Mesodermal cell (in vitro differentiated cells): ENCODE measurements at regions not wholly inside any gene's neighbourhood (a gene's known extent, or its start where the extent isn't known, plus 50 kb on each side); places are given as distances from the start of the nearest gene placed in this dataset.

Experiments
- H3K27ac ChIP-seq: 2 replicates; pipeline ENCODE4 v1.7.0; 2013; ENCODE audit warnings: mild to moderate bottlenecking, low read depth, low read length, moderate library complexity; ENCODE audit not compliant: severe bottlenecking
- H3K36me3 ChIP-seq: 2 replicates; pipeline ENCODE4 v1.7.1; 2013; ENCODE audit warnings: mild to moderate bottlenecking, low read length, moderate library complexity; ENCODE audit not compliant: control insufficient read depth, insufficient read depth
- H3K4me1 ChIP-seq: one replicate; pipeline ENCODE4 v1.7.1; 2013; ENCODE audit warnings: mild to moderate bottlenecking, low read length; ENCODE audit not compliant: insufficient read depth, control insufficient read depth, poor library complexity, severe bottlenecking
- H3K4me3 ChIP-seq: 2 replicates; pipeline ENCODE4 v1.7.0; 2013; ENCODE audit warnings: low read length, control low read depth, mild to moderate bottlenecking; ENCODE audit not compliant: insufficient read depth, poor library complexity, severe bottlenecking; ENCODE audit errors: extremely low read depth
- H3K9me3 ChIP-seq: 2 replicates; pipeline ENCODE4 v1.7.1; 2013; ENCODE audit warnings: mild to moderate bottlenecking, low read length, moderate library complexity; ENCODE audit not compliant: control insufficient read depth
- WGBS, 2 experiments: methylation state at CpG; one replicate each; pipeline ENCODE4 v1.1.5; 2013; ENCODE audit warnings: missing lambda C conversion rate in 2 of 2; ENCODE audit not compliant: insufficient coverage in 2 of 2; 5-methylcytosine and 5-hydroxymethylcytosine counted together

DNA sequence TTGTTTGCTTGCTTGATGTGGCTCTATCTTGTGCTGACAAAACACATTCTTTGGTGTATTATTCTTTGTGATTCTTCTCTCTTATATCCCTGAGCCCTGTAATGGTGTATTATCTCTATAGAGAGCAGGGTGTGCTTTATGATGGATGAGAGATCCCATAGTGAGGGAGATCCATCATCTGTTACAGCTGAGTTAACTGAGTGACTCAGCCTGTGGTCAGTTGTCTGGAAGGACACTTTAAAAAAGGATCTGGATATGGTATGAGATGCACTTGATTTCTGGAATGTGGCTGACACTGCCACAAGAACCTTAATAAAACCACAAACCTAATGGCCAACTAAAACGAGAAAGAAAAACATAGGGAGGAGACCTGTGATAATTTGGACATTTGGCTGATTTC, 461.4 kb upstream of the SYT1 start:
- Histone ChIP-seq H3K27ac (peak overlapping the region; percentile 52), H3K4me1 (peaks cover 3% of the 10 kb centered on the region), H3K36me3 (no peaks in the 10 kb centered on the region), H3K9me3 (no peaks in the 10 kb centered on the region), H3K4me3 (no peak overlapping the region)
- no CpG with 5 or more reads among the region's 1 CpG for WGBS, 2 experiments

DNA sequence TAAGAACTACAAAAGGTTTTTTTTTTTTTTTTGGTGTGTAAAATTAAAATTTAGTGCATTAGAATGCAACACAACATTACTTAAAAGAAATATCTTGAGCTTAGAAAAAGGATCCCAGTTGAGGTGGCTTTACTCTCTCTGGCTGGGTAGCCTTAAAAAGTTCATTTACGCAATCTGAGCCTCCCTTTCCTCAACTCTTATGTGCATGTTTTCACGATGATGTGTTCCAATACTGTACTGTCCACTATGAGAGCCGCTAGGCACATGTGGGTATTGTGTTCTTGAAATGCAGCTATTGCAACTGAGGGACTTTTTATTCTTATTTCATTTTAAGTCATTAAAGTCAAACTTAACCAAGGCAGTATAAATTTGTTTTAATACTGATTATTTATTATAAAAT, 460.9 kb upstream of the SYT1 start:
- no peaks in the 10 kb centered on the region for H3K9me3 ChIP-seq
- no peaks in the 10 kb centered on the region for H3K36me3 ChIP-seq
- H3K27ac ChIP-seq, result peak overlapping the region; percentile 52
- WGBS, 2 experiments, result 80 to 100% methylated on average over 1 to 2 of the region's 3 CpGs
- H3K4me1 ChIP-seq, result peaks cover 3% of the 10 kb centered on the region
- H3K4me3 ChIP-seq, result no peak overlapping the region

DNA sequence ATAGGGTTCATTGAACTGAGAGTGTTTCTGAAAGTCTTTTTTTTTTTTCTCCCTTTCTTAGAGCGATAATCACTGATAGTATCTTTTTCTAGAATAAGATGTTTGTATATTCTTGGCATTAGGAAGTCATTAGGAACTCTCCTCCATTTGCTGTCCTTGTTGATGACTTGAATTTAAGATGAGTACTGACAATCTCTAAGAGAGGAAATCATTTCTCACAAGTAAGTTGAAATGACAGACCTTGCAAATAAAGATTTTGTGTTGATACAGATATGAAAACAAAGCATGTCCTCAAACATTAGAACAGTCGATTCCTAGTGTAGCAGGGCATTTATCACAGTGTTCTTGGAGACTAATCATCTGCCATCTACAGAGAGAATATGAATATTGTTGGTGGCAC, 458.4 kb upstream of the SYT1 start:
- peaks cover 3% of the 10 kb centered on the region for H3K4me1 ChIP-seq
- H3K27ac ChIP-seq, result no peak overlapping the region
- no peaks in the 10 kb centered on the region for H3K9me3 ChIP-seq
- H3K36me3 ChIP-seq, result no peaks in the 10 kb centered on the region
- no CpG with 5 or more reads among the region's 2 CpGs for WGBS, 2 experiments
- H3K4me3 ChIP-seq, result no peak overlapping the region

DNA sequence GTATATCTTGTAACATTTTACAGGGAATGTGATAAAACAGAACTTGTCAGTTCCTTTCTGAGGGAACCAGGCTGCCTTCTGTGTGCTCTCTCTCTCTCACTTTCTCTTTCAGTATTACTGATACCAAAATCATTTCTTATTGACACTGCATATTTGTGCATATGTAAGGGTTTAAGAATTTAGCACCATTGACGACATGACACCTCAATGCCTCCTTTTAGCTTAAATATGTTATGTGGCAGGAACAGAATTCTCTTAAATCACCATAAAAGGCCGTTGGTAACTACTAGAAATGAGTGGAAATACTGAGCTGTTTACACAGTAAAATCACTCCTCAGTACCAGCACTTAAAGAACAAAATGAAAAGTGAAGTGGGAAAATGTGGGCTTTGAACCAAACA, 457.7 kb upstream of the SYT1 start:
- Histone ChIP-seq H3K27ac (no peak overlapping the region), H3K36me3 (no peaks in the 10 kb centered on the region), H3K4me3 (no peak overlapping the region), H3K9me3 (no peaks in the 10 kb centered on the region), H3K4me1 (peaks cover 3% of the 10 kb centered on the region)
- WGBS, 2 experiments, result no CpG with 5 or more reads among the region's 2 CpGs

DNA sequence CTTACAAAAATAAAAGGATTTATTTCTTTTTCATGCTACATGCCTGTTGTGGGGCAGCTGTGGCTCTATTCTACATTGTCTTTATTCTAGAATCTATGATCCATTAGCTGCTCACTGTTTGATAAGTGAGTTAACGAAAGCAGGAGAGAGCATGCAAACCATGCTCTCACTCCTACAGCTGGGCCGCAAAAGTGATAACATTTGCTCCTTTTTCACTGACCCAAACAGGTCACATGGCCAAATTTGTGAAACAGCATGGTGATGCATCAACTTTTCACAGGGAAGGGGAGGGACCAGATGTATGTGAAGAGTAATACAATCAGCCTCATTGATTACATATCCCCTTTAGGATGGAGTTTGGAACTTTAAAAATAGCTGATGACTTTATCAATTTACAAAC, 456.9 kb upstream of the SYT1 start:
- no CpG with 5 or more reads among the region's 2 CpGs for WGBS, 2 experiments
- Histone ChIP-seq H3K9me3 (no peaks in the 10 kb centered on the region), H3K36me3 (no peaks in the 10 kb centered on the region), H3K27ac (no peak overlapping the region), H3K4me3 (no peak overlapping the region), H3K4me1 (no peaks in the 10 kb centered on the region)

DNA sequence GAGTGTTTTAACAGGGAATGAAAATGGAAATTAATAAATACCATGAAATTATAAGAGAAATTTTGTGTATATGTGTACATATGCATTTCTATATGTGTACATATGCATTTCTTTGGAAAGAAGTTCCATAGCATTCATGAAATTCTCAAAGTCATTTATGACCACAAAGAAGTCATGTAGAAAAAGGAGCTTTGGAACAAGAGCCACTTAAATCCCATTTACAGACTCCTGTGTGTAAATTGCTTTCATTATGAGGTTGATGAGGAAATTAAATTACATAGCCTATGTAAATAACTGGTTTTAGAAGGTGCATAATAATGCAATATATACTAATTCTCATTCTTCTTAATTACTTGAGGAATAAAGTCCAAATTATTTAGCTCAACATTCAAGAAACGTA, 450.5 kb upstream of the SYT1 start:
- no peaks in the 10 kb centered on the region for H3K36me3 ChIP-seq
- WGBS, 2 experiments, result 91 to 93% methylated on average over 1 of the region's 1 CpG
- H3K27ac ChIP-seq, result no peak overlapping the region
- H3K4me3 ChIP-seq, result no peak overlapping the region
- H3K9me3 ChIP-seq, result no peaks in the 10 kb centered on the region
- no peaks in the 10 kb centered on the region for H3K4me1 ChIP-seq

DNA sequence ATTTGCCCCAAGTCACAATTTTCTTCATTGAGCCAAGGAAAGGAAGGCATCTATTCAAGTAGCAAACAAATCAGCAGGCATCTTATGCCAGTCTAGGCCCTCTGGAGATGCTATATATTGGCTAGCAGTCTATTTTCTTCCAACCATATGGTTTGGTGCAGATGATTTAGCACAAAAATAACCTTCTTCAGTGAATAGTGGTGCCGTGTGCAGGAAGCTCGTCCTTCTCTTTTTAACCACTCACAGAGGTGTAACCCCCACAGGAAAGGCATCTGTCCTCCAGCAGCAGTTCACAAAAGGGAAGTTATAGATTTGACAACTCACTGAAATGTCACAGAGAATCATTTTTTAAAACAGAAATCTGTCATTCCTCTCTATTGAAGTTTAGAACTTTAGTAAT, 445.7 kb upstream of the SYT1 start:
- Histone ChIP-seq H3K36me3 (no peaks in the 10 kb centered on the region), H3K4me3 (no peak overlapping the region), H3K4me1 (no peaks in the 10 kb centered on the region), H3K9me3 (no peaks in the 10 kb centered on the region), H3K27ac (no peak overlapping the region)
- 76% methylated on average over 2 of the region's 2 CpGs; no CpG with 5 or more reads in 1 of the 2 experiments for WGBS, 2 experiments

DNA sequence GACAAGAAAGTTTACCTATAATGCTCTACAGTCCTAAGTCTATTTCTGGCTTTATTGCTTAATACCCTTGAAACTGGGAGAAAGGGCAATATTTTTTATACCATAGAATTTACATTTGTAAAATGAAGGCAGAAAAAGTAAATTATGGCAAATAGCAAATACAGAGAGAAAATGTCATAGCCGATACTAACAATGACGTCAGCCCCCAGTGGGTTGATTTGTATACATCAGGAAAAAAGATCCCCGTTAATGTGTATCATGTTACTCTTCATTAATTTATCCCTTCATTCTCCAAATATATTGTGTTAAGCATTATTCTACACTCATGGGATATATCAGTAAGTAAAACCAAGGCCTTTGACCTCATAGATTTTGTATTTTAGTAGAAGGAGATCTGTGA, 445.1 kb upstream of the SYT1 start:
- WGBS, 2 experiments, result no CpG with 5 or more reads among the region's 3 CpGs
- H3K36me3 ChIP-seq, result no peaks in the 10 kb centered on the region
- no peaks in the 10 kb centered on the region for H3K9me3 ChIP-seq
- no peak overlapping the region for H3K4me3 ChIP-seq
- no peak overlapping the region for H3K27ac ChIP-seq
- H3K4me1 ChIP-seq, result no peaks in the 10 kb centered on the region

DNA sequence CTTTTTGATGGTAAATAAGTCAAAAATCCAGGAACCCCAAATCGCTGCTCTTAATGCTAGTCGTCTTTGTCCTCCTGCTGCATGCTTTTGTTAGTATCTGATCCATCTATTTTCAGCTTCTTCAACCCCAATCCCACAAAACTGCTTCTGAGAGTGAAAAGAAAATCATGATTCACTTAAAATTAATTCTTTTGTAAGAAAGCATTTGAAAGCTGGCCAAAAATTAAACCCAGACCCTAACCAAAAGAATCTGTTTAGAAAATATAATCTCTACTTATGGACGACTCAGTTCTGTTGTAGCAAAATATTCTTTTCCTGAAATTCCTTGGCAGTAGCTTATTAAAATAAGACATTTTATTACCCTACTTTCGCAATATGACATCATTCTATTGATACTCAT, 443.6 kb upstream of the SYT1 start:
- no peaks in the 10 kb centered on the region for H3K9me3 ChIP-seq
- no peaks in the 10 kb centered on the region for H3K4me1 ChIP-seq
- H3K27ac ChIP-seq, result no peak overlapping the region
- no peak overlapping the region for H3K4me3 ChIP-seq
- no CpG with 5 or more reads among the region's 4 CpGs for WGBS, 2 experiments
- H3K36me3 ChIP-seq, result no peaks in the 10 kb centered on the region

DNA sequence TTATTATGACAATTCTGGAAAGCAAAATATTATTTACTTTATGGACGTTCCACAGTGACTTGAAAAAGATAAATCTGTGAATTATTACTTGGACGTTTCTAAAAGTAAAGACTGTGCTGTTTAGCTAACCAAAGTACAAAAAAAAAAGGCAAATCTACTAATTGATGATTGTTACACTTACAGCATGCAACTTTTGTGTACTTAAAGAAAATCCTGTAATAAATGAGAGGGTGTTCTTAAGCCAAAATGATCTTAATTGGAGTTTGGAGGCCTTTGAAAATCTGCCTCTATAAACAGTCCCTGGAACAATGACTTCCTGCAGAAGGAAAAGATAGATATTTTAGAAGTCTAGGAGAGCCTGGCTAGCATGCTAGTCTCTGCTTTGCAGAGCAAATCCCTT, 434.0 kb upstream of the SYT1 start:
- 40% methylated on average over 1 of the region's 2 CpGs; no CpG with 5 or more reads in 1 of the 2 experiments for WGBS, 2 experiments
- no peaks in the 10 kb centered on the region for H3K4me1 ChIP-seq
- H3K27ac ChIP-seq, result no peak overlapping the region
- no peaks in the 10 kb centered on the region for H3K36me3 ChIP-seq
- no peak overlapping the region for H3K4me3 ChIP-seq
- H3K9me3 ChIP-seq, result no peaks in the 10 kb centered on the region

DNA sequence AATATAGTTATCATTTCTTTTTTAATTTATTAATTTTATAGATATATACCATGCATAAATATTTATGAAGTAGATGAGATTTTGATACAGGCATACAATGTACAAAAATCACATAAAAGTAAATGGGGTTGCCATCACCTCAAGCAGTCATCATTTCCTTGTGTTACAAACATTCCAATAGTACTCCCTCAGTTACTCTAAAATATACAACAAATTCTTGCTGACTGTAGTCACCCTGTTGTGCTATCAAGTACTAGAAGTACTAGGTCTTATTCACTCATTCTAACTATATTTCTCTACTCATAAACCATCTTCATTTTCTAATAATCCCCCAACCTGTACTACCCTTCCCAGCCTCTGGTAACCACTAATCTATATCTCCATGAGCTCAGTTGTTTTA, 432.6 kb upstream of the SYT1 start:
- H3K9me3 ChIP-seq, result no peaks in the 10 kb centered on the region
- H3K4me1 ChIP-seq, result no peaks in the 10 kb centered on the region
- H3K36me3 ChIP-seq, result no peaks in the 10 kb centered on the region
- no peak overlapping the region for H3K4me3 ChIP-seq
- no peak overlapping the region for H3K27ac ChIP-seq

DNA sequence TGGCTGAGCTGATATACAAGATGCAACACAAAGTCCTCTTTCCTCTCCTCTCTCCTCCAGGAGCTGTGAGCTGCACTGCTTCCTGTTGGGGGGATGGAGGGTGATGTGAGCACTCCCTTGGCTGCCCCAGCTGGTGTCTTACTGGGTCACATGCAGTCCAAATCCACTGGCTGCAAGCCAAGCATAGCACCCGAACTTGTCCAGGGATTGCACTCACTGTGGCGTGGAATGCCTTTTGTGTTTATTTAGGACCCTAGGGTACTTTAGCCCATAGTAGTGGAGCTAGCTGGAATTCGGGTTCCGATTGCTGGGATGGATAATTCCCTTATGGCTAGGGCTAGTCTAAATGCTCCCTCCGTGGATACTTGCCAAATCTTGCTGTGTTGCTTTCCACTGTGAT, 424.9 kb upstream of the SYT1 start:
- no peaks in the 10 kb centered on the region for H3K36me3 ChIP-seq

More for the DNA sequence above, 424.9 kb upstream of the SYT1 start:
- H3K4me1 ChIP-seq, result no peaks in the 10 kb centered on the region
- no peak overlapping the region for H3K27ac ChIP-seq
- WGBS, 2 experiments, result 82 to 94% methylated on average over 5 of the region's 5 CpGs
- H3K9me3 ChIP-seq, result no peaks in the 10 kb centered on the region
- H3K4me3 ChIP-seq, result no peak overlapping the region
